NT2/D1 (cell line): ENCODE measurements at regions not wholly inside any gene's neighbourhood (a gene's known extent, or its start where the extent isn't known, plus 50 kb on each side); places are given as distances from the start of the nearest gene placed in this dataset.

ENCODE experiments used
- SUZ12 ChIP-seq: IDR thresholded peaks from 2 replicates; pipeline ENCODE4 v1.6.1; 2011; ENCODE audit not compliant: insufficient read length, insufficient read depth; ENCODE audit errors: extremely low read depth
- YY1 ChIP-seq: IDR thresholded peaks from 2 replicates; pipeline ENCODE4 v1.6.1; 2011; ENCODE audit not compliant: insufficient read length, insufficient read depth

GRCh38 chr16:79662122-79662521, 61.6 kb upstream of the MAF start:
- no peak for TF ChIP-seq YY1
- no peak for TF ChIP-seq SUZ12
